IMR-90 (cell line): ENCODE measurements at regions not wholly inside any gene's neighbourhood (a gene's known extent, or its start where the extent isn't known, plus 50 kb on each side); places are given as distances from the start of the nearest gene placed in this dataset.

Experiments used
- CTCF ChIP-seq: conservative IDR thresholded peaks from 2 replicates; pipeline ENCODE4 v1.5.1; 2012; ENCODE audit warnings: mild to moderate bottlenecking, low read depth, low read length, improper control_type of control experiment
- ELK1 ChIP-seq: fragments of 150-350 bp; IDR thresholded peaks from 2 replicates; pipeline ENCODE4 v1.6.1; 2016; ENCODE audit warnings: low read depth, mild to moderate bottlenecking, low read length, moderate library complexity, borderline replicate concordance
- MAFK ChIP-seq: IDR thresholded peaks from 2 replicates; pipeline ENCODE4 v1.6.1; 2012; ENCODE audit warnings: low read depth, low read length, improper control_type of control experiment
- MXI1 ChIP-seq: IDR thresholded peaks from 2 replicates; pipeline ENCODE4 v1.6.1; 2012; ENCODE audit warnings: low read depth, mild to moderate bottlenecking, low read length, moderate library complexity, borderline replicate concordance
- POLR2A ChIP-seq: IDR thresholded peaks from 2 replicates; pipeline ENCODE4 v1.6.1; 2012; ENCODE audit warnings: mild to moderate bottlenecking, low read depth, low read length
- USF2 ChIP-seq: fragments of 150-350 bp; IDR thresholded peaks from 2 replicates; pipeline ENCODE4 v1.6.1; 2017; ENCODE audit warnings: mild to moderate bottlenecking, antibody characterized with exemption, low read length, low read depth

GRCh38 chr3:78511840-78512239 is 1256.0 kb downstream of the ROBO1 start:
- TF ChIP-seq USF2 (no peak), MAFK (no peak), CTCF (no peak), POLR2A (no peak), MXI1 (no peak), ELK1 (no peak)
